GM19467 (cell line): ENCODE measurements at regions not wholly inside any gene's neighbourhood (a gene's known extent, or its start where the extent isn't known, plus 50 kb on each side); places are given as distances from the start of the nearest gene placed in this dataset.

ENCODE experiments used
- ATAC-seq: cut with Tn5 transposase; IDR thresholded peaks from one replicate; pipeline ENCODE4 v1.9.1; 2021; ENCODE audit warnings: mild to moderate bottlenecking, moderate library complexity; ENCODE audit not compliant: unreplicated experiment

DNA sequence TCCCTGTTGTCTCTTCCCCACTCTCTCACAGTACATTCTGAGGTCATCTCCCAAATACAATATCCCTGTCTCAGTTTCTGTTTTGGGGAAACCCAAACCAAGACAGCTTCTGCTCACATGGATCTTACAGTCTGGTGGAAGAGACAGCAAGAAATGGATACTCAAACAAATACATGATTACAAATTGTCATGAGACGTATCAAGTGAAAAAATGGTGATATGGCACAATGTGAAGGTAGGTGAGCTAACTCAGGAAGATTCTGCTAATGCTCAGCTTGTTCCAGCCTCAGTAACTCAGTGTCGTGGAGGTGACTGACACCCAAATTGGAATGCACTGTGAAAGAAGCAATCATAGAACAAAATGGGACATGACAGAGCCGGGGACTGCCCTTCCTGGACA, 68.3 kb downstream of the CHST1 start:
- ATAC-seq, result no peak

DNA sequence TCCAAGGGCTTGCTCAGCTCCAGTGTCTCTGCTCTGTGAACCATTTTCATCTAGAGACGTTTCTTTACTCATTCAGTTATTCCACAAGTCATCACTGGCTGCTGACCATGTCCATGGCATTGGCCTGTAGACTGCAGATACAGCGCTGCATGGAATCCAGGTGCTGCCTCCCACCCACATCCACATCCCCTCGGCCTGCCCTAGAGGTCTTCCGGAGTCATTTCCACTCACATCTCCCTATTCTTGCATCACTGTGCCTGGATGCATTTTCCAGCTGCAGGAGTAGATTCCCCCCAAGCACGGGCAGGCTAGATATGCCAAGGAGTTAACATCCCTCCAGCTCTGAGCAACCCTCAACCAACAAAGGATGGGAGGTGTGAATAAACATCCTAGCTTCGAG, 68.9 kb downstream of the CHST1 start:
- no peak for ATAC-seq

DNA sequence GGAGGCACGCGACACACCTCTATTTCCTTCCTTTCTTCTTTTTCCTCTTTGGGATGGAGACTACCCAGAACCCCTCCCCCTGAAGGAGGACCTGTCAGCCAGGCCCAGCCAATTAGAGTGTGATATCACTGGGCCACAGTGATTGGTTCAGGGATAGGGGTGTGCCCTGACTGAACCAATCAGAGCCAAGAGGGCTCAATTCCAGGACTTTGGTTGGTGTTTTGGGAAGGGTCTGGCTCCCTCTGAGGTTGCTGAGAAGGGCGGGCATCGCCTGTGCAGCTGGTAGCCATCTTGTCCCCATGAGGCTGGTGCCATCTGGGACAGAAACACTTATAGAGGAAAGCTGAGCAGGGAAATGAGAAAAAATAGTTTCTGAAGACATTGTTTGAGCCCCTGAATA, 71.4 kb downstream of the CHST1 start:
- ATAC-seq, result no peak

DNA sequence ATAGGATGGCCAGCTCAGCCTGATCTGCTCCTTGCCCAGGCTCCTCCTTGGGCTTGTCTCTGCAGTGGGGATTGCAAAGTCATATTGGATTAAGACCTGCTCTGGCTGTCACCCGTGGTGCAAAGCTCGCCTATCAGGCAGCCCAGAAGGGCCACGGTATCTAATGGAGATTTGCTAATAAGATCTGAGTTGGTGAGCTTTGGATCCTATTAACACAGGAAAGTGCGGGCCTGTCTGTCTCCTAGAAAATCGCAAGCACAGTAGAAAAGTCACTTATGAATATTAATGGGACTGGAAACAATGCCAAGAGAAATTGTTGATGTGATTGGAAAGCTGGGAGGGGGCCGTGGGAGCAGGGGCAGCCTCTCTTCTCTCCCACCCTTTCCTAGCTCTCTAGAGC, 72.8 kb downstream of the CHST1 start:
- no peak for ATAC-seq

DNA sequence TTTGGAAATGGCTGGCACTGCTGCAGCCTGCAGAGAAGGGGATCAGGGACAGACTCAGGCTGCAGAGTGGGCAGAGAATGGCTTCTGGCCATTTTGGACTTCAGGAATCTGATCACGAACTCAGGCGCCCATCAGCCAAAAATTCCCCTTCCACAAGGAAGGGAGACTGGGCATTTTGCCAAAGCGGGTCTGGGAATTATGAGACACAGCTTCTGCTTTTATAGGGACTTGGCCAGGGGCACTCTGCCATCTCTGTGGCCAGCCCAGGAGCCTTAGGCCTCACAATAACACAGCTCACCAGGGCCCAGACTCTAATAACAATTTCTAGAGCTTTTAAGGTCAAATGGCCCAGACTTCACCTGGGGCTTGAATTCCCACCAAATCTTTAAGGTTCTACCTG, 74.7 kb downstream of the CHST1 start:
- no peak for ATAC-seq

DNA sequence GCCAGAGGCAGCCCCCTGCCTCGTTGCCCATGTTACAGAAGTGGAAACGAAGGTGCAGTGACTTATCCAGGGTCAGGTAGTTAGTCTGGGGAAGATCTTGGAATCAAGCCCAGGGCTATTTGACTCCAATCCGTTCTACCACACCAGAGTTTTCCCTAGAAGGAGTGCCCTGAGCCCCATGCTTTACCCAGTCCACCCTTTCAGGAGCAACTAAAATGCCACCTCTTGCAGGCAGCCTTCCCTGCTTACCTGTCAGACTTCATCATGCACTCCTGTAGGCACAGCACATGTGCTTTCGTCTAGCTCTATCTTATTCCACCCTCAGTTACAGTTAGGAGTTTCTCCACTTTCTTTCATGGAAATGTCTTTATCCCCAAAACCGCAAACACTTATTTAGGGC, 80.2 kb downstream of the CHST1 start:
- ATAC-seq, result no peak

DNA sequence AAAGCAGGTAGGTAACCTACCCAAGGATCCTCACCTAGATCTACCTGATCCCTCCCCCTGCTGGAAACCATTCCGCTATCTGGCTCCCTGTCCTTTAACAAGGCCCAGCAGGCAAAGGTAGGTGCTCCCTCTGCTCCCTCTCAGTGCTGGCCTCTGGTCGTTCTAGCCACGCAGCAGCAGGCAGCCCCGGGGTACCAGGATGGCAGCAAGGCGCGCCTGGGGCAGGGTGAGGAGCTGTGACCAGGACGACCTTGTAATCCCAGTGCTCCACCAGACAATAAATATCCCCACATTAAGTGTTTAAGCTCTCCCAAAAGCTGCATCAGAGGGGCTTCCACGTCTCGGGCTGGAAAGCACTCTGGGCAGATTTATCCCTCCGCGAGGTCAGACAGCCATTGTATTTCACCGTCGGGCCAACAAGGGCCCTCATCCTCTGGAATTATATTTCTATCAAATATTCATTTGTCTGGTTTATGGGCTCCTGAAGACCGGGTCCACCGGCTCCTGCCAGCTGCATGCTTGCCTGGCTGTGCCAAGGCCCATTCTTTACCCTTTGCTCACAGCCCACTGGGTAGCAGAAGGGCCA, 81.3 kb downstream of the CHST1 start:
- ATAC-seq, result no peak

DNA sequence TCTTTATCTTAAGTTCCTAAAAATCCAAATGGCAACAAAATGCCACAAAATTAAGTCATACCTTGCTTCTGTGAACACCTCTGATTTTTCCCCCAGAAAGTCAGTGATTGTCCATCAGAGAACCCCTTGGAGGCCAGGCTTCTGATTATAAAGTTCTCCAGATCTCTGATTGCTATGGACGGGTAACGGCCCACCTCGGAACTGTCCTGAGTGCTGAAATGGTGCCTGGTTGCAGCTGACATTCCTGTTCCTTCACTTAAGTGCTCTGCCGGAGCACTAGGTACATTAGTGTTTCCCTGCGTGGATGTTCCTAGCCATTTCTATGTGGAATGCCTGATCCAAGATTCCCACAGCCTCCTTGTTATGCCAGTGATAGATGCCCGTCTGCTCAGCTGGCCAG, 85.0 kb downstream of the CHST1 start:
- ATAC-seq, result no peak

DNA sequence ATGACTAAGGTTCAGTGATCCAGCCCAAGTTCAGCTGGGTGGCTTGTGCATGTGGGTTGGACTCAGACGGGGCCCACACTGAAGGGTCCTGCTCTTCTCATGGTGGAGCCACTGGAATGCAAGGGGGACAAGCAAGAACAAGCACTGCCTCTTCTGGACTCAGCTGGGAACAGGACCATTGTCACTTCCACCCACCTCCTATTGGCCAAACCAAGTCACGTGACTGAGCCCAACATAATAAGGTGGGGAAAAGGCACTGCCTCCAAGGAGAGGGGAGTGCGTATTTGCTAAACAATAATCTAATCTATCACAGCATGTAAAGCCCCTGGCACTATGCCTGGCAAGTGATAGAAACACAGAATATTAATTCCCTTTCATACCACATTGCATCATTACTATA, 87.1 kb downstream of the CHST1 start:
- no peak for ATAC-seq

DNA sequence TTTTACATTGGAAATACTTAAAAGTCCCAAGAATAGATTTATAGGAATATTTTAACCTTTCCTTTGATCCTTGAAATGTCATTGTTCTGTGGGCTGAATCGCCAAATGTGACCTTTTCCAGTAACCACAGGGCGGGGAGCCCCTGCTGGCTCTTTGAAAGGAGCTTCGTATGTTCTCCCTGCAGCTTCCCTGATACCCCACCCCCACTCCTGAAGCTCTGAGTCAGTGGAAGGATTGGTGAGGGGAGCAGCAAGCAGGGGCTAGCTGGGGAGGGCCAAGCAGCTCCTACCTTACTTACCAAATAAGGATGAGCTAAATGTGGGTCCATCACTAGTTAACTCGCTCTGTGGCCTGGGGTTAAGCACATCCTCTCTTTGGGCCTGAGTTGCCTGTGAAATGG, 87.7 kb downstream of the CHST1 start:
- ATAC-seq, result no peak

DNA sequence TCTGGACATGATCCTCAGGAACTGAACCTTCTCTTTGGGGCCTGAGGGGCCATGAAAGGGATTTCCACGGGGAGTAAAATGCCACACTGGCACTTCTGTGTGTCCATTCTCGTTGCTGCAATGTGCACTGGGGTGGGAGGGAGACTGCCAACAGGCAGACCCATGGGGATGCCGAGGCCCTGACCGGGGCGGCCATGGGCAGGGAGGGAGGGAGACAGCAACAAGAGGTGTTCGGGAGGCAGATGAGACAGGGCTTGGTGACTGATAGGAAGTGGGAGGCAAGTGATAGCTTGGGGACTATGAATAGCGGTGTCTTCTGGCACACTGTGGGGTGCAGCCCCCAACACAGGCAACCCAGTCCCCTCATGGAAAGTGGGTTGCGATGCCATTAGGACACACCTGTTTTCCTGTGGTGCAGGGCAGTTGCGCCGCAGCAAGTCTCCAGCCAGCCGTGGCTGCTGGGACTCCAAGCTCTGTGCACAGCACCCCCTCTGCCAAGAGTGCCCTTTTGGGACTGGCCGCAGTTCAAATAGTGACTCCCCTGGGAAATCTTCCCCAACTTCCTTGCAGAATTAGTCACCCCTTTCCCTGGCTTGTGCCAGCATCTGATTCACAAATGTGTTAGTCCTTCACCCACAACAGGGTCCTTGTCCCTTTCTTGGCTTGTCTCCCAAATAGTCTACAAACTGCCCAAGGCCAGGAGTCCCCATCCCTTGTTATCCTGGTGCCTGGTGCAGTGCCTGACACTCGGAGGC, 88.8 kb downstream of the CHST1 start:
- ATAC-seq, result no peak

DNA sequence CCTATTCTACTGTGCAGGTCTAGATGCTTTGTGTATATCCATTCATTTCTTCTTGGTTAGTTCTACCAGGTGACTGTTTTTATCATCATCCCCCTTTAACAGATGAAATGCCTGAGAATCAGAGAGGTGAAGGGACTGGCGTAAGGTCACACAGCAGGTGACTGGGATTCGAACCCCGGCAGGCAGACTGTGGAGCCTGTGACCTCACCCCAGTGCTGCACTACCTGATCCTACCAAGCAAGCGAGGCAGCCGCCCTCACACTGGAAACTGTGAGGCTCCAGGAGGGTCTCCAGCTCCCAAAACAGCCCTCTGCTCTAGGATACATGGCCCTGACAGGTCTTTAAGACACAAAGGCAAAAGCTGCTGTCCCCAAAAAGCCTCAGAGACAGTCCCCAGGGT, 91.7 kb downstream of the CHST1 start:
- ATAC-seq, result no peak

DNA sequence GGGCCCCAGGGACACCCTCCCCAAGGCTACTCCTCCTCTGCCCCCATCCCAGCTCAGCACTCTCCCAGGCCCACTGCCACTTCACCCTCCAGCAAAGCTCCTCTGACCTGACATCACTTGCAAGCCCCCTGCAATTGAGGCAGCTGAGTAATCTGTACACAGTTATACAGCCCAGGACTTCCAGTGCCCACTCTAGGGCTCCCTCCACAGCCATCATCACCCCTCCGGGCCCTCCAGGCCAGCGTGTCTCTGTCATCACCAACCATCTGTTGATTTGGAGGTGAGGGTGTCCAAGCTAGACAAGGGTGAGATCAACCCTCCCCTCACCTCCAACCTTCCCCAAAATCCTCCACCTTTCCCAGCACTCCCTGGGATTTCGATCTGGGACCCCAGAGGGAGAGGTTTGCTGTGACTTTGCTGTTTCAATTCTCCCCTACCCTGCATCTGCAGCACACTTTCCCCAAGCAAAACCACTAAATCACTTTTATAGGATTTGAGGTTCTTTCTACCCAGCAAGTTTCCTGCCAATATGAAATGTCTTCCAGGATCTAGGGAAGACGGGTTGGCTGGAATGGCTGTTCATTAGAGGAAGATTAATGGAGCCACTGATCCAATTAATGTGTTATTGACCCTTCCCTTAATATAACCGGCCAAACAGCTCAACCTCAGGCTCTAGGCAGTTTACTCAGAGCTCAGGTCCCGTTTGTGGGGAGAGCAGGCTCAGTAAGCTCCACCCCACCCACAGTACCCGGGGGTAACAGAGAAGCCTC, 92.9 kb downstream of the CHST1 start:
- ATAC-seq, result no peak

DNA sequence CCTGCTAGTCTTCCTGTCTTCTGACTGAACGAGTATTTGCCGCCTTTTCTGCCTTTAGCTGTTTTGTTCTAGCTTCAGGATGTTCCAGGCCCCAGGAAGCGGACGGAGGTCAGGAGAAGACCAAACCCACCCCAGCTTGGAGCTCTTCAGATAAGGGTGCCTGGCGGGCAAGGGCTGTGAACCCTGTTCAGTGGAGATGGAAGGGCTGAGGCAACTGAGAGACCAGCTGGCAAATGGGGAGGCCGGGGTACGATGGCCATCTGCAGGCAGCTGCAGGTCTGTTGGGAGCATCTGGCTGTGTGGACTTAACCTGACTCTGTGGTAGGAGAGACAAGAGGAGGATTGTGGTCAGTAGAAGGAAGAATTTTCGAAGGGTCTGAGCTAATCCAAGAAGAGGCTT, 95.6 kb downstream of the CHST1 start:
- no peak for ATAC-seq

DNA sequence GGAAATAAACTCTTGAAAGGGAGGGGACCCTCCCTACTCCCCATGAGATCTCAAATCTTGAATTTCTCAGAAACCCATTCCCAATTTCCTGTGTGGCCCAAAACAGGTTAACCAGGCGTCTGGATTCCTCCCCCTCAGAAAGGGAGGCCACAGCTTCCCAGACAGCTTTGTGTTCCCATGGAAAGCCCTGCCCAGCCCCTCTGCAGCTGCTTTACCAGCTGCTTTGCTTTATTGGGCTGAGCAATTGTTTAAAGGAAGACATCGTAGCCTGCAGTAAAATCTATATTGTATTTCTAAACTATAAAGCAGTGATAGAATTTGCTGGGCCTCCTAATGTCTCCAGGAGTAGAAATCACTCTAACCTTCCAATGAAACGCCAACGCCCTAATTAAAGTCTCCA, 97.4 kb downstream of the CHST1 start:
- ATAC-seq, result no peak

DNA sequence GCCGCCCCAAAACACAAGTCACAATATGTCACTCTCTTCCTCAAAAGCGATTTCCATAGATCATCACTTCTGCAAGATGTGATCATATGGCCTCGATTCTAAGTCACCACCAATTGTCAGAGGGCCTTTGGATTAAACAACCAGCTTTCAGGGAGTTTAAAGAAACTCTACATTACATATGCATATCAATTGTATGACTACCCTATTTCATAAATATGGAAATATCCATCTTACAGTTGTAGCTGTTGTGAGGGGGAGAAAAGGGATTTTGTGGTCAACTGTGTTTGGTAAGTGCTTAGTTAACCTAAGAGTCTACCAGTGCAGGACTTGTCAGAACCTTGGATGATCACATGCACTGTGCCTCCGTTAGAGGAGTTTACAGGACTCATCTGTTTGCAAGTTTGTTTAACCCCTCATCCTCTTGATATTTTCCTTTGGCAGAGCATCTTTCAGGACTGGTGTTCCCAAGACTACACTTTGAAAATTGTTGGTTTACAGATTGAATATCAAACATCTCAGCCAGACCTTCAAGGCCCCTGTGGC, 99.9 kb downstream of the CHST1 start:
- ATAC-seq, result no peak

DNA sequence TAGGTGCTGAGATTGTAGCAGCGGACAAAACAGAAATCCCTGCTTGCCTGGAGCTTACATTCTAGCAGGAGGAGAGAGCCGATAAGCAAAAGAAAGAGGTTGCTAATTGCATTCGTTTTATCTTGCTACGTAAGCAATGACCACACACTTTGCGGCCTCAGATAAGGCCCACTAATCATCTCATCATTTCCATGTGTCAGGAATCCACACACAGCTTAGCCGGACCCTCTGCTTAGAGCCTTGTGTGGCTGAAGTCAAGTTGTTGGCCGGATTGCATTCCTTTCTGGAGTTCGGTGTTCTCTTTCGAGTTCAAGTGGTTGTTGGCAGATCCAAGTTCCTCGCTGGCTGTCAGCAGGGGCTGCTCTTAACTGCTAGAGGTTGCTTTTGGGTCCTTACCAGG, 101.6 kb downstream of the CHST1 start:
- ATAC-seq, result no peak

DNA sequence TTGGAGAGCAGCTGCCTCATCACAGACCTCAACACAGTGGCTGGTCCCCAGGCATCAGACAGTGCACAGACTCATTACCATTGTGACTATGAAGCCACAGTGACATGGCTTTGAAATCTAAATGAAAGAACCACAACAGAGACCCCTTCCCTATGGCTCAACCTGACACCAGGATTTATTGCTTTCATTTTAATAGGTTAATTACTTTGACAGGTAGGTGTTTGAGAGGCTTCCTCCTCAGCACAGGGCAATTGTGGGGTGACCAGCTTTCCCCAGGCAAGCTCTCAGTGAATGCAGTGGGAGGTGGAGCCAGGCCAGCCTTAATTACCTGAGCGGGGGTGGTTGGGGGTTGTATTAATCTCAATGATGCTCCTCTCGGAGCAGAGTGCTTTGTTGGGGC, 102.3 kb downstream of the CHST1 start:
- no peak for ATAC-seq

DNA sequence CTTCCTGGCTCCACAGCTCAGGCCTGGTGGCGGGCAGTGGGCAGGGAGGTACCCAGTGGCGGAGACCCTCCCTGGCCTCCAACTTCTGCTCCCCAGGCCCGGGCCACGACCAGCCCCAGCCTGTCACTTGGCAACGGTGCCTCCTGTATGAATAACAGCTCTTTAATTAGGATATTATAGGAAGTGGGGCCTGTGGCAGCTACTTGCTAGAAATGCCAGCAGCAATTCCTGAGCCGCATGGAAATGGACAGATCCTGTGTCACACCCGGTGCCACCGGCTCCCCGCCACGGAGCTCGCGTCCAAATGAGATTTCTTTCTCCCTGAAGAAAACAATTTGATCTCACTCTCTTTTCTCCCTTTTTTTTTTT, 104.5 kb downstream of the CHST1 start:
- no peak for ATAC-seq

DNA sequence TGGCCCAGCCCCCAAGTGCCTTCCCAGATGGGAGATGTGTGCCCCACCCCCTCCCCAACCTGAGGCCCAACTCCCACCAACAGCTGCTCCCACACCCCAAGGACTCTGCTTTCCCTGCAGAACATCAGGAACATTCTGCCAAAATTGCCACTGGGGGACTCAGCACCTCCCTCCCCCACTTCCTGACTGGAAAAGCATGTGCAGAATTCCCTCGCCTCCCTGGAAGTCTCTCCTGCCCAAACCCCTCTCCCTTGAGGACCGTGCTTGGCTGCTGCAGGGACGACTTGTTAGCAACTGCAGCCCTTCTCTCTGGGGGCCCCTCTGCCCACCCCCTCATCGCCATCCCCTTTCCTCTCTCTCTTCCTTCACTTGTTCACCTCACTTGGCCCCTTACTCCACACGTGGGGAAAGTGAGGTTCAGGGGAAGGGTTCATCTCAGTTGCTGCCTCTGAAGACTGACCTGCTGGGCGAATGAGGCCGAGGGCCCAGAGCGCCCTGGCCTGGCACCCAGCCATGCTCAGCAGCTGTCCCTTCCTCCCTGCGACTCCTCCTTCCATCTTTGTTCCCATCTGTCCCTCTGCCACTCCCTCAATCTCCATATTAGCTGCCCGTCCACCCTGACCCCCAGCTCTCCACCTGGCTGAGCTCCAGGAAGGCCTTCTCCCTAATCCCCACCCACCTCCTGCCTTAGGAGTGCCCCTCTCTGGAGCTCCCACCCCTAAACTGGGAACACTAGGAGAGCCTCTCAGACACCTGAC, 105.1 kb downstream of the CHST1 start:
- ATAC-seq, result no peak
